K562 (cell line): ENCODE measurements at regions not wholly inside any gene's neighbourhood (a gene's known extent, or its start where the extent isn't known, plus 50 kb on each side); places are given as distances from the start of the nearest gene placed in this dataset.

Experiments
- ATAC-seq: fragments of 200-7000 bp; cut with Tn5 transposase; 3 replicates; pipeline ENCODE4 v1.9.1; 2020; ENCODE audit warnings: moderate library complexity
- BruUV-seq: library from RNA; stranded (reverse); fragments of 400-500 nt; replicated peaks from 2 replicates; lab custom pipeline; 2021; lab: Mats Ljungman, UMichigan
- CTCF ChIA-PET: fragments of 300-600 bp; formaldehyde crosslinking; extraction: SDS; loops from one replicate; lab custom pipeline; 2021; ENCODE audit warnings: low intra/inter-chr PET ratio; lab: Yijun Ruan, JAX
- POLR2A ChIA-PET: fragments of 300-600, 350-650 bp; sonication (Branson Sonifier 250); formaldehyde crosslinking; extraction: SDS; loops from one replicate; lab custom pipeline; 2021; ENCODE audit warnings: antibody characterized with exemption, inconsistent platforms; lab: Yijun Ruan, JAX
- DNase-seq, 4 experiments: peaks; one replicate each; pipeline versions ENCODE4 v3.0.0 to v3.0.0-alpha.2; 2011 to 2018; ENCODE audit warnings: low spot score in 3 of 4, mixed read lengths in 3 of 4; ENCODE audit errors: extremely low read depth in 1 of 4
- FAIRE-seq: peaks from 2 replicates; lab custom pipeline; 2011; peaks lifted over from hg19 to GRCh38; lab: Jason Lieb, UNC
- H2AFZ ChIP-seq: 2 replicates; pipeline ENCODE4 v1.6.0; 2011; ENCODE audit warnings: low read depth, low read length, control low read depth, inconsistent platforms
- H3K27ac ChIP-seq: fragments of 200-600 bp; 3 replicates; pipeline ENCODE4 v1.8.0; 2011; ENCODE audit warnings: low read depth, mild to moderate bottlenecking, control low read depth, inconsistent platforms, low read length, moderate library complexity, mixed read lengths; ENCODE audit errors: extremely low read depth
- H3K27me3 ChIP-seq, 2 experiments: fragments of 300-600 bp in 1 of 2; 2 replicates in 1 of 2; 3 replicates in 1 of 2; pipeline versions ENCODE4 v1.6.0 to v1.8.0; 2011; ENCODE audit warnings: inconsistent platforms in 2 of 2, low read length in 2 of 2, mild to moderate bottlenecking in 1 of 2, mixed read lengths in 1 of 2, moderate library complexity in 1 of 2; ENCODE audit not compliant: control insufficient read depth in 2 of 2, insufficient read depth in 2 of 2
- H3K36me3 ChIP-seq: fragments of 300-600 bp; 3 replicates; pipeline ENCODE4 v1.8.0; 2011; ENCODE audit warnings: mild to moderate bottlenecking, low read length, inconsistent platforms; ENCODE audit not compliant: control insufficient read depth, insufficient read depth
- H3K4me1 ChIP-seq, 2 experiments: fragments of 200-600 bp in 1 of 2; replicated peaks in 1 of 2; 2 replicates in 1 of 2; 3 replicates in 1 of 2; pipeline versions ENCODE4 v1.5.1 to v1.8.0; 2011; ENCODE audit warnings: inconsistent platforms in 2 of 2, low read length in 2 of 2, mild to moderate bottlenecking in 1 of 2, mixed read lengths in 1 of 2, moderate library complexity in 1 of 2; ENCODE audit not compliant: control insufficient read depth in 2 of 2, insufficient read depth in 2 of 2
- H3K4me2 ChIP-seq: 2 replicates; pipeline ENCODE4 v1.6.1; 2011; ENCODE audit warnings: low read length, control low read depth, inconsistent platforms, mixed read lengths; ENCODE audit not compliant: insufficient read depth
- H3K4me3 ChIP-seq: fragments of 200-600 bp; sonication (generic), shearing (Covaris generic); 2 replicates; pipeline ENCODE4 v1.5.1; 2016; ENCODE audit warnings: control low read depth, inconsistent platforms
- H3K79me2 ChIP-seq: fragments of 200-600 bp; 3 replicates; pipeline ENCODE4 v1.8.0; 2011; ENCODE audit warnings: low read length, inconsistent platforms; ENCODE audit not compliant: control insufficient read depth, insufficient read depth
- H3K9ac ChIP-seq, 2 experiments: 2 replicates each; pipeline versions ENCODE4 v1.6.0 to v1.6.1; 2011; ENCODE audit warnings: low read depth in 2 of 2, low read length in 2 of 2, control low read depth in 1 of 2, inconsistent platforms in 1 of 2, mild to moderate bottlenecking in 1 of 2, mixed read lengths in 1 of 2; ENCODE audit not compliant: insufficient read depth in 1 of 2
- H3K9me1 ChIP-seq: one replicate; pipeline ENCODE4 v1.6.0; 2011; ENCODE audit warnings: inconsistent platforms, mild to moderate bottlenecking, low read length, moderate library complexity; ENCODE audit not compliant: control insufficient read depth, insufficient read depth
- H3K9me3 ChIP-seq: replicated peaks from 2 replicates; pipeline ENCODE4 v1.5.1; 2011; ENCODE audit warnings: low read depth, low read length, inconsistent platforms; ENCODE audit not compliant: control insufficient read depth, insufficient read depth
- H4K20me1 ChIP-seq: replicated peaks from 2 replicates; pipeline ENCODE4 v1.6.1; 2011; ENCODE audit warnings: low read length, inconsistent platforms, mixed read lengths; ENCODE audit not compliant: control insufficient read depth, insufficient read depth
- ARID3A ChIP-seq: IDR thresholded peaks from 2 replicates; pipeline ENCODE4 v1.6.1; 2012; ENCODE audit warnings: low read depth, low read length, improper control_type of control experiment, borderline replicate concordance
- BACH1 ChIP-seq: fragments of 200-800 bp; sonication (Bioruptor generic); IDR thresholded peaks from 2 replicates; pipeline ENCODE4 v1.6.1; 2016; ENCODE audit warnings: missing genetic modification characterization, missing compliant biosample characterization
- CSDE1 ChIP-seq, 2 experiments: fragments of 450-650 bp; IDR thresholded peaks; 2 replicates each; pipeline ENCODE4 v1.6.1; 2016; ENCODE audit warnings: mild to moderate bottlenecking in 1 of 2
- EP400 ChIP-seq: fragments of 450-650 bp; IDR thresholded peaks from 2 replicates; pipeline ENCODE4 v1.6.1; 2017; ENCODE audit warnings: antibody characterized with exemption, mild to moderate bottlenecking, moderate library complexity
- FOXK2 ChIP-seq, 2 experiments: fragments of 450-650 bp; IDR thresholded peaks in 1 of 2; conservative IDR thresholded peaks in 1 of 2; 2 replicates each; pipeline ENCODE4 v1.6.1; 2016; ENCODE audit warnings: low read depth in 2 of 2, mild to moderate bottlenecking in 1 of 2
- ILF3 ChIP-seq: fragments of 450-650 bp; IDR thresholded peaks from 2 replicates; pipeline ENCODE4 v1.6.1; 2018; ENCODE audit warnings: antibody characterized with exemption, mild to moderate bottlenecking, moderate library complexity, borderline replicate concordance
- NFE2 ChIP-seq: IDR thresholded peaks from 2 replicates; pipeline ENCODE4 v1.6.1; 2014; ENCODE audit warnings: antibody characterized with exemption, low read depth
- NONO ChIP-seq, 2 experiments: fragments of 200-400 bp in 1 of 2; fragments of 450-650 bp in 1 of 2; formaldehyde crosslinking in 1 of 2; IDR thresholded peaks; 2 replicates each; pipeline ENCODE4 v1.6.1; 2017; ENCODE audit warnings: low read depth in 2 of 2, mild to moderate bottlenecking in 2 of 2, moderate library complexity in 2 of 2, low read length in 1 of 2
- SIN3A ChIP-seq, 2 experiments: fragments of 150-350 bp in 1 of 2; IDR thresholded peaks; 2 replicates each; pipeline ENCODE4 v1.6.1; 2011 to 2016; ENCODE audit warnings: borderline replicate concordance in 2 of 2, low read depth in 2 of 2, low read length in 2 of 2, mild to moderate bottlenecking in 2 of 2, moderate library complexity in 2 of 2; ENCODE audit not compliant: control insufficient read depth in 1 of 2
- SPI1 ChIP-seq: IDR thresholded peaks from 2 replicates; pipeline ENCODE4 v1.6.1; 2011; ENCODE audit warnings: low read depth, low read length, control low read depth, borderline replicate concordance
- XRCC5 ChIP-seq: fragments of 200-400 bp; formaldehyde crosslinking; IDR thresholded peaks from 2 replicates; pipeline ENCODE4 v1.6.1; 2017; ENCODE audit warnings: low read depth, mild to moderate bottlenecking, low read length
- YY1 ChIP-seq, 3 experiments: IDR thresholded peaks; 2 replicates each; pipeline ENCODE4 v1.6.1; 2011; ENCODE audit warnings: low read length in 2 of 3, mild to moderate bottlenecking in 2 of 3, moderate library complexity in 2 of 3, borderline replicate concordance in 1 of 3, control low read depth in 1 of 3, low read depth in 1 of 3; ENCODE audit not compliant: insufficient read depth in 3 of 3, insufficient replicate concordance in 2 of 3, control insufficient read depth in 1 of 3, insufficient read length in 1 of 3; ENCODE audit errors: extremely low read depth in 1 of 3
- ZBTB43 ChIP-seq: sonication (generic); formaldehyde crosslinking; IDR thresholded peaks from 2 replicates; pipeline ENCODE4 v1.8.0; 2023; ENCODE audit warnings: mild to moderate bottlenecking, missing genetic modification reagents
- ZNF12 ChIP-seq: sonication (generic); formaldehyde crosslinking; IDR thresholded peaks from 2 replicates; pipeline ENCODE4 v1.4.0; 2020; ENCODE audit warnings: mild to moderate bottlenecking, missing genetic modification reagents
- ZNF165 ChIP-seq: fragments of 250-450 bp; sonication (Bioruptor Pico); IDR thresholded peaks from 2 replicates; pipeline ENCODE4 v1.4.0; 2020; ENCODE audit warnings: borderline replicate concordance
- WGBS: fragments of 100-300 bp; shearing (Covaris generic); methylation state at CpG from one replicate; pipeline ENCODE4 v1.1.6; 2016; ENCODE audit warnings: low coverage, mixed read lengths; ENCODE audit not compliant: insufficient coverage; ENCODE audit errors: missing lambda C conversion rate; 5-methylcytosine and 5-hydroxymethylcytosine counted together
- in situ Hi-C: fragments of 300-500 bp; cut with MboI; formaldehyde crosslinking; loops from 4 replicates; pipeline ENCODE4 v1.15.0; 2018; ENCODE audit warnings: inconsistent platforms, mixed read lengths
- intact Hi-C: fragments of 100-400 bp; cut with micrococcal nuclease; formaldehyde crosslinking; loops from 2 replicates; pipeline ENCODE4 v1.14.2; 2022
- TF ChIP-seq, protein P1 (sequence below), 2 experiments: fragments of 250-450 bp in 1 of 2; fragments of 450-650 bp in 1 of 2; sonication (Bioruptor Pico) in 1 of 2; IDR thresholded peaks; 2 replicates each; pipeline versions ENCODE4 v1.6.1 to v1.8.0; 2016 to 2021; ENCODE audit warnings: mild to moderate bottlenecking in 2 of 2, moderate library complexity in 2 of 2, missing compliant biosample characterization in 1 of 2, missing genetic modification characterization in 1 of 2

GRCh38 chr5:164358531-164359259 lies 853.3 kb downstream of the MAT2B start:
- Histone ChIP-seq H3K36me3 (no peaks in the 10 kb centered on the region), H3K9ac (peak overlapping the region; percentile 79 to 84; a peak in 3 of 4 replicates), H3K9me3 (no peaks in the 10 kb centered on the region), H4K20me1 (no peaks in the 10 kb centered on the region), H3K4me3 (peak overlapping the region; percentile 27), H3K27ac (peak overlapping the region; percentile 93), H2AFZ (peak overlapping the region; percentile 47), H3K4me2 (peak overlapping the region; percentile 76), H3K4me1 (peaks cover 24 to 71% of the 10 kb centered on the region in 2 experiments), H3K27me3 (no peaks in the 10 kb centered on the region), H3K9me1 (no peaks in the 10 kb centered on the region), H3K79me2 (no peaks in the 10 kb centered on the region; the same call in 2 of the 3 replicates)
- intact Hi-C loops (loop anchor here (5.0 kb wide), 4 partner anchors 61 to 921 kb away; partner anchors contain the start of genes CCNG1 and MAT2B), in situ Hi-C loops (loop anchor here (25.0 kb wide), 1 partner anchor 846 kb away; the partner anchor contains the start of gene MAT2B)
- ChIA-PET POLR2A (interaction anchor here (1.1 to 3.3 kb wide), 3 partner anchors 11 to 34 kb away, joined by 3 to 17 read pairs (median 4); no protein-coding TSS in a partner anchor), CTCF (no interaction called here)
- WGBS, result 3% methylated on average over 4 of the region's 4 CpGs
- FAIRE-seq (peak; percentile 90), ATAC-seq (peak; percentile 72), DNase-seq (peak; percentile 33 to 86 (median 40))
- TSS peak; percentile 44 for BruUV-seq
- TF ChIP-seq EP400 (no peak), ARID3A (peak; percentile 56; the same call in 1 of the 2 replicates), ZBTB43 (CRISPR knock-in tag) (0 out of 2 replicates have a peak, but pooled peaks have one; percentile 56), NONO (IDR thresholded peaks at IDR 0.05; ENCODE audit: low read depth in 2 of 2, low read length in 1 of 2) (peak in 1 of 2 experiments; percentile 70; a peak in 1 of 4 replicates), ZNF12 (no peak), YY1 (IDR thresholded peaks at IDR 0.05; ENCODE audit: borderline replicate concordance in 1 of 3, control insufficient read depth in 1 of 3, extremely low read depth in 1 of 3, insufficient read depth in 3 of 3, insufficient read length in 1 of 3, insufficient replicate concordance in 2 of 3, low read depth in 1 of 3, low read length in 2 of 3) (no peak), FOXK2 (conservative IDR thresholded peaks at IDR 0.05 in 1 of 2, IDR thresholded peaks at IDR 0.05 in 1 of 2; ENCODE audit: low read depth in 2 of 2) (peak in 1 of 2 experiments; percentile 90; a peak in 2 of 4 replicates), SPI1 (no peak), BACH1 (tag) (no peak), XRCC5 (no peak), ILF3 (no peak), NFE2 (peak; percentile 93), CSDE1 (IDR thresholded peaks at IDR 0.05) (no peak), ZNF165 (no peak), SIN3A (IDR thresholded peaks at IDR 0.05; ENCODE audit: borderline replicate concordance in 2 of 2, control insufficient read depth in 1 of 2, low read depth in 2 of 2, low read length in 2 of 2) (no peak)
- TF ChIP-seq, protein P1, sequence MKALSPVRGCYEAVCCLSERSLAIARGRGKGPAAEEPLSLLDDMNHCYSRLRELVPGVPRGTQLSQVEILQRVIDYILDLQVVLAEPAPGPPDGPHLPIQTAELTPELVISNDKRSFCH (CRISPR knock-in tag; IDR thresholded peaks at IDR 0.05), result no peak
- TF ChIP-seq, protein P1 (tag; IDR thresholded peaks at IDR 0.05), result 0 out of 2 replicates have a peak, but pooled peaks have one; percentile 29
